ENCODE measurements at regions not wholly inside any gene's neighbourhood (a gene's known extent, or its start where the extent isn't known, plus 50 kb on each side); places are given as distances from the start of the nearest gene placed in this dataset.

GRCh38 chr7:50164559-50165170 lies 71.6 kb upstream of the ZPBP start:
- no peak for TF ChIP-seq EZH2 (IDR thresholded peaks at IDR 0.05; ENCODE audit: borderline replicate concordance, low read length)
- TF ChIP-seq, protein P1, sequence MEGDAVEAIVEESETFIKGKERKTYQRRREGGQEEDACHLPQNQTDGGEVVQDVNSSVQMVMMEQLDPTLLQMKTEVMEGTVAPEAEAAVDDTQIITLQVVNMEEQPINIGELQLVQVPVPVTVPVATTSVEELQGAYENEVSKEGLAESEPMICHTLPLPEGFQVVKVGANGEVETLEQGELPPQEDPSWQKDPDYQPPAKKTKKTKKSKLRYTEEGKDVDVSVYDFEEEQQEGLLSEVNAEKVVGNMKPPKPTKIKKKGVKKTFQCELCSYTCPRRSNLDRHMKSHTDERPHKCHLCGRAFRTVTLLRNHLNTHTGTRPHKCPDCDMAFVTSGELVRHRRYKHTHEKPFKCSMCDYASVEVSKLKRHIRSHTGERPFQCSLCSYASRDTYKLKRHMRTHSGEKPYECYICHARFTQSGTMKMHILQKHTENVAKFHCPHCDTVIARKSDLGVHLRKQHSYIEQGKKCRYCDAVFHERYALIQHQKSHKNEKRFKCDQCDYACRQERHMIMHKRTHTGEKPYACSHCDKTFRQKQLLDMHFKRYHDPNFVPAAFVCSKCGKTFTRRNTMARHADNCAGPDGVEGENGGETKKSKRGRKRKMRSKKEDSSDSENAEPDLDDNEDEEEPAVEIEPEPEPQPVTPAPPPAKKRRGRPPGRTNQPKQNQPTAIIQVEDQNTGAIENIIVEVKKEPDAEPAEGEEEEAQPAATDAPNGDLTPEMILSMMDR (IDR thresholded peaks at IDR 0.05; ENCODE audit: low read length), result no peak
